ENCODE measurements at regions not wholly inside any gene's neighbourhood (a gene's known extent, or its start where the extent isn't known, plus 50 kb on each side); places are given as distances from the start of the nearest gene placed in this dataset.

DNA sequence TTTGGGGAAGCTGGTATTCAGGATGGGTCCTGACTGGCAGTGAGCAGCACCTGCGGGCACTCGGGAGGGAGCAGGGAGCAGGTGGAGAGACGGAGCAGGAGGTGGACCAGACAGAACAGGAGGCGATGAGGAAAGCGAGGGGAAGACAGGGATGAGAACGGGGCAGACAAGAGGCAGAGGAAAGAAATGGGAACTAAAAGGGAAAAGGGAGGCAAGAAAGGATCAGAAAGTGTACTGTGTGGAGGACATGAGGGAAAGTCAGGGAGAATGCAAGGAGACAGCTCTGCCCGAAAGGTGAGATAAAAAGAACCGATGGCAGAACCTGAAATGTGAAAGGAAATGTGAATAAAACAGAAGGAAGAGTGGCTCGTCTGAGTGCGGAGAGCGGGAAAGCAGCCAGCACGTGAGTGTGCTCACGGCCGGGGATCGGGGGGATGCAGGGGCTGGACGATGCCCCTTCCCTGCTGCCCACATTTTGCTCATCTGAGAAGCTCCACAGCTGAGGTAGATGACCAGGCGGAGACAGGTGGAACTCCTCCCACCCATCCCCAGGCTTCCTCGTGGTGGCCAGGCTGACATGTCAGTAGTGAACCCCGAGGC lies 494.4 kb upstream of the B3GAT1 start:
- ChIA-PET POLR2A (no interaction called here), CTCF (ENCODE audit: low intra/inter-chr PET ratio) (no interaction called here)
- ATAC-seq: no peak
- Histone ChIP-seq H3K4me2 (ENCODE audit: insufficient read depth, low read length) (no peak overlapping the region), H4K20me1 (replicated peaks; ENCODE audit: control insufficient read depth, insufficient read depth, low read length) (peaks cover 3% of the 10 kb centered on the region; the same call in 1 of the 2 replicates), H3K9me3 (replicated peaks; ENCODE audit: control insufficient read depth, insufficient read depth, low read depth, low read length) (no peaks in the 10 kb centered on the region), H3K79me2 (ENCODE audit: control insufficient read depth, insufficient read depth, low read length) (no peaks in the 10 kb centered on the region), H3K4me3 (no peak overlapping the region), H3K27ac (ENCODE audit: extremely low read depth, low read depth, low read length) (no peak overlapping the region), H3K36me3 (ENCODE audit: control insufficient read depth, insufficient read depth, low read length) (no peaks in the 10 kb centered on the region), H3K9me1 (ENCODE audit: control insufficient read depth, insufficient read depth, low read length) (no peaks in the 10 kb centered on the region), H2AFZ (ENCODE audit: low read depth, low read length) (no peak overlapping the region), H3K4me1 (replicated peaks in 1 of 2; ENCODE audit: control insufficient read depth in 2 of 2, insufficient read depth in 2 of 2, low read length in 2 of 2) (no peaks in the 10 kb centered on the region), H3K27me3 (ENCODE audit: control insufficient read depth in 2 of 2, insufficient read depth in 2 of 2, low read length in 2 of 2) (peaks cover 3 to 16% of the 10 kb centered on the region in 2 experiments; a peak in 4 of 5 replicates), H3K9ac (ENCODE audit: insufficient read depth in 1 of 2, low read depth in 2 of 2, low read length in 2 of 2) (no peak overlapping the region)
- 2% methylated on average over 19 of the region's 19 CpGs for WGBS (ENCODE audit: insufficient coverage, low coverage, missing lambda C conversion rate)
- no peak for DNase-seq (ENCODE audit: extremely low read depth in 1 of 4, low spot score in 3 of 4)
- BruUV-seq (replicated peaks): no TSS peak
- intact Hi-C loops (cut with micrococcal nuclease): no loop called here
- no peak for TF ChIP-seq ARHGAP35 (IDR thresholded peaks at IDR 0.05; ENCODE audit: partially characterized antibody)
- TF ChIP-seq ZNF165 (CRISPR knock-in tag; IDR thresholded peaks at IDR 0.05; ENCODE audit: borderline replicate concordance): no peak
- TF ChIP-seq ZKSCAN8 (CRISPR knock-in tag; IDR thresholded peaks at IDR 0.05): no peak
- in situ Hi-C loops (cut with MboI): no loop called here
- FAIRE-seq: no peak

DNA sequence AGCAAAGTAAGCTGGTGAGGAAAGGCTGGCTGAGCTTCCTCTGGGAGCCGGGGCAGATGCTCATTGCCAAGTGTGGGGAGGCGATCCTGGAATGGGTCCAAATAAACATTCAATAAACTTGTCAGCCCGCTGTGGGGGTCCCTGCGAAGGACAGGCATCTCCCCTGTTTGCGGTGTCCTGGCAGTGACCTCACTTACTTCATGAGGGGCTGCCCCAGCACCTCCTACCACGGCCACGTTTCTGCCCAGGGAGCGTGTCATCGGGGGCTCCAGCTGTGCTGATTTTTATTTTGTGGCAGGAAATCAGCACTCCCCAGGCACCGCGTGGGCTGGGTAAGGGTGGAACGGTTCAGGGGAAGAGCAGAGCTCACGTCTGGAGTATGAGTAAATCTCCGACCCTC lies 493.9 kb upstream of the B3GAT1 start:
- intact Hi-C loops (cut with micrococcal nuclease) (no loop called here), in situ Hi-C loops (cut with MboI) (no loop called here)
- Histone ChIP-seq H3K4me1 (replicated peaks in 1 of 2; ENCODE audit: control insufficient read depth in 2 of 2, insufficient read depth in 2 of 2, low read length in 2 of 2) (no peaks in the 10 kb centered on the region), H4K20me1 (replicated peaks; ENCODE audit: control insufficient read depth, insufficient read depth, low read length) (peaks cover 3% of the 10 kb centered on the region; the same call in 1 of the 2 replicates), H3K9me3 (replicated peaks; ENCODE audit: control insufficient read depth, insufficient read depth, low read depth, low read length) (no peaks in the 10 kb centered on the region), H3K4me2 (ENCODE audit: insufficient read depth, low read length) (no peak overlapping the region), H3K9me1 (ENCODE audit: control insufficient read depth, insufficient read depth, low read length) (no peaks in the 10 kb centered on the region), H3K9ac (ENCODE audit: insufficient read depth in 1 of 2, low read depth in 2 of 2, low read length in 2 of 2) (no peak overlapping the region), H3K27me3 (ENCODE audit: control insufficient read depth in 2 of 2, insufficient read depth in 2 of 2, low read length in 2 of 2) (peaks cover 3 to 18% of the 10 kb centered on the region in 2 experiments; a peak in 4 of 5 replicates), H2AFZ (ENCODE audit: low read depth, low read length) (no peak overlapping the region), H3K4me3 (no peak overlapping the region), H3K36me3 (ENCODE audit: control insufficient read depth, insufficient read depth, low read length) (no peaks in the 10 kb centered on the region), H3K27ac (ENCODE audit: extremely low read depth, low read depth, low read length) (no peak overlapping the region), H3K79me2 (ENCODE audit: control insufficient read depth, insufficient read depth, low read length) (no peaks in the 10 kb centered on the region)
- no TSS peak for BruUV-seq (replicated peaks)
- FAIRE-seq: no peak
- ChIA-PET POLR2A (no interaction called here), CTCF (ENCODE audit: low intra/inter-chr PET ratio) (no interaction called here)
- ATAC-seq: no peak
- WGBS (ENCODE audit: insufficient coverage, low coverage, missing lambda C conversion rate): under 1% methylated on average over 13 of the region's 14 CpGs
- no peak for DNase-seq (ENCODE audit: extremely low read depth in 1 of 4, low spot score in 3 of 4)
- TF ChIP-seq ZNF121 (CRISPR knock-in tag; conservative IDR thresholded peaks at IDR 0.05): no peak
- TF ChIP-seq TARDBP (IDR thresholded peaks at IDR 0.05): no peak
- no peak for TF ChIP-seq TOE1 (IDR thresholded peaks at IDR 0.05; ENCODE audit: borderline replicate concordance)
- no peak for TF ChIP-seq TOE1 (CRISPR knock-in tag; IDR thresholded peaks at IDR 0.05; ENCODE audit: borderline replicate concordance, low read depth)
- no peak for TF ChIP-seq ARID2 (IDR thresholded peaks at IDR 0.05)
- no peak for TF ChIP-seq XRCC5 (IDR thresholded peaks at IDR 0.05; ENCODE audit: low read depth, low read length)
- no peak for TF ChIP-seq BACH1 (tag; IDR thresholded peaks at IDR 0.05)
- TF ChIP-seq POLR2H (tag; IDR thresholded peaks at IDR 0.05; ENCODE audit: low read depth): no peak
- TF ChIP-seq SMC3 (conservative IDR thresholded peaks at IDR 0.05; ENCODE audit: insufficient read depth, low read depth, low read length): no peak
- TF ChIP-seq, protein P1, sequence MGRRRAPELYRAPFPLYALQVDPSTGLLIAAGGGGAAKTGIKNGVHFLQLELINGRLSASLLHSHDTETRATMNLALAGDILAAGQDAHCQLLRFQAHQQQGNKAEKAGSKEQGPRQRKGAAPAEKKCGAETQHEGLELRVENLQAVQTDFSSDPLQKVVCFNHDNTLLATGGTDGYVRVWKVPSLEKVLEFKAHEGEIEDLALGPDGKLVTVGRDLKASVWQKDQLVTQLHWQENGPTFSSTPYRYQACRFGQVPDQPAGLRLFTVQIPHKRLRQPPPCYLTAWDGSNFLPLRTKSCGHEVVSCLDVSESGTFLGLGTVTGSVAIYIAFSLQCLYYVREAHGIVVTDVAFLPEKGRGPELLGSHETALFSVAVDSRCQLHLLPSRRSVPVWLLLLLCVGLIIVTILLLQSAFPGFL (CRISPR knock-in tag; IDR thresholded peaks at IDR 0.05): no peak
